ENCODE measurements at regions not wholly inside any gene's neighbourhood (a gene's known extent, or its start where the extent isn't known, plus 50 kb on each side); places are given as distances from the start of the nearest gene placed in this dataset.

GRCh38 chr13:29654843-29655547 is 59.5 kb upstream of the SLC7A1 start:
- DNase-seq (ENCODE audit: low spot score), result peak; percentile 54

- no peak for DNase-seq (ENCODE audit: low spot score)
Observed at GRCh38 chr13:29654384-29654783, 58.9 kb upstream of the SLC7A1 start.

GRCh38 chr13:29648760-29649159 is 53.3 kb upstream of the SLC7A1 start:
- no peak for DNase-seq (ENCODE audit: low spot score)

Measured in AG08396 (cell line).